ENCODE measurements at regions not wholly inside any gene's neighbourhood (a gene's known extent, or its start where the extent isn't known, plus 50 kb on each side); places are given as distances from the start of the nearest gene placed in this dataset.

GRCh38 chr15:31934821-31935220, 95.5 kb upstream of the CHRNA7 start:
- no peak for DNase-seq
- H3K4me3 Mint-ChIP-seq (ENCODE audit: unreplicated experiment), result no peak overlapping the region
- H3K4me1 Mint-ChIP-seq (ENCODE audit: low read depth, unreplicated experiment), result no peaks in the 10 kb centered on the region
- no peak overlapping the region for H3K27ac Mint-ChIP-seq (ENCODE audit: unreplicated experiment)
- Histone ChIP-seq H3K36me3 (ENCODE audit: control insufficient read depth, insufficient read depth, low read length) (no peaks in the 10 kb centered on the region), H3K4me3 (ENCODE audit: low read depth, low read length) (no peak overlapping the region), H3K4me1 (no peaks in the 10 kb centered on the region), H3K27me3 (replicated peaks; ENCODE audit: control insufficient read depth, insufficient read depth, low read length) (no peaks in the 10 kb centered on the region), H3K9me3 (no peaks in the 10 kb centered on the region; the same call in 1 of the 2 replicates)
- CTCF ChIA-PET, result no interaction called here
- TF ChIP-seq CTCF (IDR thresholded peaks at IDR 0.05; ENCODE audit: insufficient read depth in 1 of 2, low read depth in 1 of 2, low read length in 1 of 2, severe bottlenecking in 1 of 2, unreplicated experiment in 1 of 2), result no peak
- peaks cover 5% of the 10 kb centered on the region for H3K27me3 Mint-ChIP-seq (ENCODE audit: insufficient read depth, unreplicated experiment)
- H3K9me3 Mint-ChIP-seq (ENCODE audit: unreplicated experiment), result no peaks in the 10 kb centered on the region
- BruUV-seq (replicated peaks), result no TSS peak
- POLR2A ChIA-PET, result no interaction called here
- intact Hi-C loops (cut with micrococcal nuclease; ENCODE audit: unreplicated experiment), result no loop called here
- H3K36me3 Mint-ChIP-seq (ENCODE audit: insufficient read depth, unreplicated experiment), result no peaks in the 10 kb centered on the region

- H3K27me3 ChIP-seq (replicated peaks; ENCODE audit: control insufficient read depth, insufficient read depth, low read length), result no peaks in the 10 kb centered on the region
- peaks cover 10% of the 10 kb centered on the region for H3K9me3 ChIP-seq
- H3K27ac Mint-ChIP-seq (ENCODE audit: unreplicated experiment), result no peak overlapping the region
- no peak for TF ChIP-seq CTCF (IDR thresholded peaks at IDR 0.05; ENCODE audit: insufficient read depth in 1 of 2, low read depth in 1 of 2, low read length in 1 of 2, severe bottlenecking in 1 of 2, unreplicated experiment in 1 of 2)
- H3K4me3 ChIP-seq (ENCODE audit: low read depth, low read length), result no peak overlapping the region
- ChIA-PET POLR2A (no interaction called here), CTCF (no interaction called here)
- intact Hi-C loops (cut with micrococcal nuclease; ENCODE audit: unreplicated experiment), result no loop called here
- peaks cover 29% of the 10 kb centered on the region for H3K9me3 Mint-ChIP-seq (ENCODE audit: unreplicated experiment)
- BruUV-seq (replicated peaks), result no TSS peak
- H3K36me3 Mint-ChIP-seq (ENCODE audit: insufficient read depth, unreplicated experiment), result no peaks in the 10 kb centered on the region
- H3K4me1 Mint-ChIP-seq (ENCODE audit: low read depth, unreplicated experiment), result no peaks in the 10 kb centered on the region
- peaks cover 11% of the 10 kb centered on the region for H3K27me3 Mint-ChIP-seq (ENCODE audit: insufficient read depth, unreplicated experiment)
- no peaks in the 10 kb centered on the region for H3K4me1 ChIP-seq
- H3K36me3 ChIP-seq (ENCODE audit: control insufficient read depth, insufficient read depth, low read length), result no peaks in the 10 kb centered on the region
- no peak for DNase-seq
- no peak overlapping the region for H3K4me3 Mint-ChIP-seq (ENCODE audit: unreplicated experiment)
Observed at GRCh38 chr15:31953478-31953877, 76.8 kb upstream of the CHRNA7 start.

GRCh38 chr15:31954374-31955172, 75.7 kb upstream of the CHRNA7 start:
- Mint-ChIP-seq H3K27me3 (ENCODE audit: insufficient read depth, unreplicated experiment) (peaks cover 11% of the 10 kb centered on the region), H3K27ac (ENCODE audit: unreplicated experiment) (no peak overlapping the region), H3K36me3 (ENCODE audit: insufficient read depth, unreplicated experiment) (no peaks in the 10 kb centered on the region), H3K4me1 (ENCODE audit: low read depth, unreplicated experiment) (no peaks in the 10 kb centered on the region), H3K4me3 (ENCODE audit: unreplicated experiment) (no peak overlapping the region), H3K9me3 (ENCODE audit: unreplicated experiment) (peaks cover 40% of the 10 kb centered on the region)
- ChIA-PET CTCF (no interaction called here), POLR2A (no interaction called here)
- no peak for DNase-seq
- Histone ChIP-seq H3K36me3 (ENCODE audit: control insufficient read depth, insufficient read depth, low read length) (no peaks in the 10 kb centered on the region), H3K4me3 (ENCODE audit: low read depth, low read length) (no peak overlapping the region), H3K4me1 (no peaks in the 10 kb centered on the region), H3K27me3 (replicated peaks; ENCODE audit: control insufficient read depth, insufficient read depth, low read length) (no peaks in the 10 kb centered on the region), H3K9me3 (peaks cover 10% of the 10 kb centered on the region)
- no peak for TF ChIP-seq CTCF (IDR thresholded peaks at IDR 0.05; ENCODE audit: insufficient read depth in 1 of 2, low read depth in 1 of 2, low read length in 1 of 2, severe bottlenecking in 1 of 2, unreplicated experiment in 1 of 2)
- intact Hi-C loops (cut with micrococcal nuclease; ENCODE audit: unreplicated experiment), result no loop called here
- no TSS peak for BruUV-seq (replicated peaks)
